ENCODE measurements at regions not wholly inside any gene's neighbourhood (a gene's known extent, or its start where the extent isn't known, plus 50 kb on each side); places are given as distances from the start of the nearest gene placed in this dataset.

DNA sequence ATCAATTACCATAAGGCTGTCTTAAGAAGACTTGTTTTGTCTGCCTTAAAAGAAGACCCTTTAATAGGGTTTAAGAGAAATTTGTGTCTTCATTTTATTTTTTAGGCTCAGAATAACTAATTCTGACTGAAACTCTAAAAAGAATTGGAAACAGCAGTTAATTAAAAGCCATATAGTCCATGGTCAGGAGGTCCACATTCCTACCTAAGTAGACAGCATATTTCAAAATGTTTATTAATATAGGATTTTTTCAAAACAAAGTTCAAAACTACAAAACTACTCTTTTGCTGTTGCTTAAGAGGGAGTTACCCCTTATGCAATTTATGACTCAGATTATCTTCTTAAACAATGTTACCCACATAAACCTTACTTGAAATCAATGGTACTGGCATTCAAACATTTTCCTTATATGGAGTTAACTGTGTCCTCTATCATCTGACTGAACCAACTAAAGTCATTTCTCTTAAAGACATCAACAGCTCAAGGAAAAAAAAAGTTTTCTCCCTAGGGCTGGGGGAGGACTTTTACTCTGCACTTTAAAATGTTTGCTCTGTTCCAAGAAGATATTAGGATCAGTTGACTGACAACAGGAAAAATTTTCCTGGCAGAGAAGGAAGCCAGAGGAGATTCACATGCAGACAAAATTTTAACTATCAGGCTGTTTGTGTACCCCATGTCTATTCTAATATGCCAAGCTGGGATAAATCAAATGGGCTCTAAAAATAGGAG lies 56.8 kb upstream of the NANOGP8 start:
- TF ChIP-seq, protein P1, sequence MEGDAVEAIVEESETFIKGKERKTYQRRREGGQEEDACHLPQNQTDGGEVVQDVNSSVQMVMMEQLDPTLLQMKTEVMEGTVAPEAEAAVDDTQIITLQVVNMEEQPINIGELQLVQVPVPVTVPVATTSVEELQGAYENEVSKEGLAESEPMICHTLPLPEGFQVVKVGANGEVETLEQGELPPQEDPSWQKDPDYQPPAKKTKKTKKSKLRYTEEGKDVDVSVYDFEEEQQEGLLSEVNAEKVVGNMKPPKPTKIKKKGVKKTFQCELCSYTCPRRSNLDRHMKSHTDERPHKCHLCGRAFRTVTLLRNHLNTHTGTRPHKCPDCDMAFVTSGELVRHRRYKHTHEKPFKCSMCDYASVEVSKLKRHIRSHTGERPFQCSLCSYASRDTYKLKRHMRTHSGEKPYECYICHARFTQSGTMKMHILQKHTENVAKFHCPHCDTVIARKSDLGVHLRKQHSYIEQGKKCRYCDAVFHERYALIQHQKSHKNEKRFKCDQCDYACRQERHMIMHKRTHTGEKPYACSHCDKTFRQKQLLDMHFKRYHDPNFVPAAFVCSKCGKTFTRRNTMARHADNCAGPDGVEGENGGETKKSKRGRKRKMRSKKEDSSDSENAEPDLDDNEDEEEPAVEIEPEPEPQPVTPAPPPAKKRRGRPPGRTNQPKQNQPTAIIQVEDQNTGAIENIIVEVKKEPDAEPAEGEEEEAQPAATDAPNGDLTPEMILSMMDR (IDR thresholded peaks at IDR 0.05): no peak
- no peak for TF ChIP-seq POLR2A (IDR thresholded peaks at IDR 0.05)

Measured in Peyer's patch (tissue), 4 donors.